ENCODE measurements at regions not wholly inside any gene's neighbourhood (a gene's known extent, or its start where the extent isn't known, plus 50 kb on each side); places are given as distances from the start of the nearest gene placed in this dataset.
"Not testable (repeated sequence)": the region's sequence is repeated elsewhere in the genome, so short reads cannot be mapped to it uniquely, and the experiment has no call there.

- ATAC-seq; intact Hi-C loops (cut with DNase I): not testable (repeated sequence)
These were observed 271.8 kb upstream of the NBPF12 start for GRCh38 chr1:146666275-146666674.

DNA sequence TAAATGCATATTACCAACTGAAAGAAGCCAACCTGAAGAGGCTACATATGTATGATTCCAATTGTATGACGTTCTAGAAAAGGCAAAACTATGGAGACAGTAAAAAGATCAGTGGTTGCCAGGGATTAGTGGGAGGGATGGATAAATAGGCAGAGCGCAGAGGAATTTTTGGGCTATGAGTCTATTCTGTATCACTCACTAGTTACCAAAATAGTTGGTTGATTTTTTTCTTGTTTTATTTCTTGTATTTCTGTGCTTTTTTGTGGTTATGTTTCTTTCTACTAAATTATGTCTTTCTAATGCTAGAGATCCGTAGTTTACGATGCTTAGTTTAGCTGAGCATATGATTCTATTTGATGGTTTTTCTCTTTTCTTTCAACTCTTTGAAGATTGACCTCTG, 277.9 kb upstream of the NBPF12 start:
- ATAC-seq; intact Hi-C loops (cut with DNase I); DNase-seq (ENCODE audit: low spot score): not testable (repeated sequence)

More at GRCh38 chr1:146666275-146666674, 271.8 kb upstream of the NBPF12 start:
- DNase-seq (ENCODE audit: low spot score) = not testable (repeated sequence)

DNA sequence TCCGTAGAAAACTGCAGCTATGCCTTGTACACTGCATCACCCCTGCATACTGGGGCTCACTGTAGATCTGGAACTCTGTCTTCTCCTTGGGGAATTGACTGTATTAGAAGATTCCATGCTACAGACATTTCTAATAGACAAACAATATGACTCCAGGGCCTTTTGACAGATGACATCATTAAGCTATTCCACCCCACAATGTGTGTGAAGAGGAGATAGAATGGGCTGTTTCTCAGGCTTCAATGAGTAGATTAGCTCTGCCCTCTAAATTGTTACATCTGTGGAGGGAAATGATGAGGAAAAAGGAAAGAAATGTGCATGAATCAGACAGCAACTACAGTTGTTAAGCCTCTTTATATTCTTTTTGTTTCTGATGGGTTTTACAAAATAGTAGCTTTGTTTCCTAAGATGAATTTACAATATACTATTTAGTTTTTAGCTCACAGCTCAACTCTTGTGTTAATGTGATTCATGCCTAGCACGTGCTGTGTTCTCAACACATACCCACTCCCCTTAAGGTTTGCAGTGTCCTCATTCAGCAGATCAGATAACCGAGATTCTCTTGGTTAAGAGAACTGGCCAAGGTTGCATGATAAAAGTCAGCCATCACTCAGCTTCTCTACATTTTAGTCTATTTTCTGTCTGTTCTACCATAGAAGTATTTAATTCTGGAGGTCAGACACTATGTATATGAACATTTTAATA, 281.6 kb upstream of the NBPF12 start:
- intact Hi-C loops (cut with DNase I); DNase-seq (ENCODE audit: low spot score); ATAC-seq: not testable (repeated sequence)

DNA sequence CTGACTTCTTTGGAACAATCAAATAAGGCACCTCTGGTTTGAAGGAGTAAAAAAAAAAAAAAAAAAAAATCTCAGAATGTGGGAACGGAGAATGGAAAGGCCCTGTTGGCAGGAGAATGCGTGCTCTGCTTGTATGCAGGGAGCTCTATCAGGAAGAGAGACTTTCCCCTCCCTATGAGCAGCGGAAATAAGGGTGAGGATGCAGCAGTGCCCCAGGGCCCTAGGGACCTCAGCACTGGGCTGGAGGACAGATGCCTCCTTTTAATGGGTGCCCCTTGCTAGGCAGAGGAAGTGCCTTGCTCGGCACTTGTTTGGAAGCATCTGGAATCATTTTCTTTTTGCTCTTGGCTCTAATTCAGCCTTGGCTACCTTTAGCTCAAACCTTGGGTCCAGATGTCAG, 283.4 kb upstream of the NBPF12 start:
- intact Hi-C loops (cut with DNase I); DNase-seq (ENCODE audit: low spot score); ATAC-seq: not testable (repeated sequence)

DNA sequence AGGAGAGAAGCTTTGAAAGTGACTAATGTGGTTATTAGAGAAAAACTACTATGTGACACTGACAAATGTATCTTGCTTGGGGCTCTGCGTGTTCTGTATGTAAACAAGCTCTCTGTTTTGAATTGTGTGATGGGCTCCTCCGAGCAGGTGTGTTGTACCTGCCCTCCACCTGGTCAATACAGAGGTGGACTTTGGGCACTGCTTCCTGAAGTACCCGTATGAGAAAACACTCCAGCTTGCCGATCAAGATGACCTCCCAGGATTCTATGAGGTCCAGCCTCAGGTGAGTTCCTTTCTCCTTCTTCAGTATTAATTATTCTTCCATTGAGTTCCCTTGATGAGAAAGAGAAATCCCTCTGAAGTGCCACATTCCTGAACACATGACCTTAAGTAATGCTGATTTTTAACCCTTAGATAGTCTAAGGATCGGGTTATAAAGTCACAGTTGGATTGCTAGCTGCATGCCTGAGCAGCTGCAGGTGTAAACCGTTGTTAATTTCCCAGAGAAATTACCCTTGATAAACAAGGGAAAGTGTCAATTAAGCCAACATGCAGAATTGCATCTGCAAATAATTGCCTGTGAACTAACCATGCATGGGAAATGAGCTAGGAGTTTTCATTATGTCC, 292.0 kb upstream of the NBPF12 start:
- ATAC-seq; DNase-seq (ENCODE audit: low spot score); intact Hi-C loops (cut with DNase I): not testable (repeated sequence)

DNA sequence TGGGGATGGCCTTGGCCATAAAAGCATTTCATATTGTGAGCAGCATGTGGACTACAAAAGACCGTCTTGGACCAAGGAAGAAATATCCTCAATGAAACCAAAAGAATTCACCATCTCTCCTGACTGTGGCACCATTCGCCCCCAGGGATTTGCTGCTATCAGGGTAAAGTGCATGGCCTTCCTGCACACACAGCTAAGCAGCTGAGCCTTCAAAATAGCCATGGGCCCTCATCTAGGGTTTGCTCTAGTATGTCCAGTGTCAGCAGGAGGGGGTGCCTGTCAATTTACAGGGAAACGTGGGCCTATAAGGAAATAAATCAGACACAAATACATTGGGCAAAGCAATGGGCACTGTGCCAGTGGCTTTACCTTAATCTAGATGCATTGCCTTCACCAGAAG, 296.6 kb upstream of the NBPF12 start:
- intact Hi-C loops (cut with DNase I); ATAC-seq; DNase-seq (ENCODE audit: low spot score): not testable (repeated sequence)

GRCh38 chr1:146640671-146641070, 297.5 kb upstream of the NBPF12 start:
- intact Hi-C loops (cut with DNase I); DNase-seq (ENCODE audit: low spot score); ATAC-seq: not testable (repeated sequence)

DNA sequence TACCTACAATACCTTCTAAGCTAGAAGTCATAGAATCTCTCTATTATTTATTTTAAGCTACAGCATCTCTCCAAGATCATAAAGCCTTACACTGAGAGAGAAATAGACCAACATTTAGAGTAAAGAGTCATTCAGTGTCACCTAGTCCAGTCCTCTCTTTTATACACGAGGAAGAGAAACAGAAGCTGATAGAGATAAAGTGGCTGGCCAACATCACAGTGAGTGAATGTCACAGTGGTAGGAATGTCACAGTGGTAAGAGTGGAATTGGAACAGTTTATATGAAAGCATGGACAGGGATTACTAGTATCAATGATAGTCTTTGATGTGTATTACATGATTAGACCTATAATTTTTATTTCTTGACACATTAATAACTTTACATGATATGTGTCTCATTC, 307.8 kb upstream of the NBPF12 start:
- DNase-seq (ENCODE audit: low spot score); intact Hi-C loops (cut with DNase I); ATAC-seq: not testable (repeated sequence)

- intact Hi-C loops (cut with DNase I); ATAC-seq; DNase-seq (ENCODE audit: low spot score): not testable (repeated sequence)
These were observed 319.5 kb upstream of the NBPF12 start for GRCh38 chr1:146618582-146618981.

DNA sequence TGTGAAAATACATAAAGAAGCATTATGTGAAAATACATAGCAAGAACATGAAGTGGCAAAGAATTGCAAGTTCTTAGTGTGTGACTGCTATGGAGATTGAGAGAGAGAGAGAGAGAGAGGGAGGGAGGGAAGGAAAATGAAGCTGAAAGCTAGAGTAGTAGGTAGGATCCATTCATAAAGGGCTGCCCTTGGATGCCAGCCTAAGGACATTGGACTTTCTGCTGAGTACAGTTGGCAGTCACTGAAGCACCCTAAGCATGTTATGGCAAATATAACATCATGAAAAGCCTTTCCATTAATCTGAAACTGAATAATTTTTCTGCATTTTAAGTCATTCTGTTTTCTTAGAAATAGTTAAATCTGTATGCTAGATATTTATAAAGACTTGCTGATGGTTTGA, 333.4 kb upstream of the NBPF12 start:
- intact Hi-C loops (cut with DNase I); DNase-seq (ENCODE audit: low spot score); ATAC-seq: not testable (repeated sequence)

DNA sequence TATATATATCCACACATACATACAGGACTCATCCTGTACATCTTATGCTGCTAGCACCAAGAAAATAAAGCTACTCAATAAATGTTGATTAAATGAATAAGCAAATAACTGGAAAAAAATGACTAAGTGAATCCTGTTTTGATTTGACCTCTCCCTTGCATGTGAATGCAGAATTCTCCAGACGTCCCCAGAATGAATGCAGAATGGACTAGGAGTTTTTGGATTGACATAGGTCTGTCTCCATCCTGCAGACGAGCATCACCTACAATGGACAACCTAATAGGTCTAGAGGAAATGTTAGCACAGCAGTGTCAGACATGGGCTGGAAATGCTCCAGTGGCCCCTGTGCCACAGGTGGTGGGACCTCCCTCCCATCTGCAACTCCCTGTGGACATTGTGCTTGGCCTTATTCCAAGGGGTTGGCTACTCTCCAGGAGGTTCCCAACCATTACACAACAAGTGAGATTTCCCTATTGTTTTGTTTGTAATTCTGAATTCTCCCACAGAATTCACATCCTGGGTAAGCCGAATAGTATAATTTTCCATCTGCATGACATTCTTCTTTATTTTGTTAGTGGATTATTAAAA, 337.3 kb upstream of the NBPF12 start:
- ATAC-seq; intact Hi-C loops (cut with DNase I); DNase-seq (ENCODE audit: low spot score): not testable (repeated sequence)

GRCh38 chr1:146599906-146600305, 338.2 kb upstream of the NBPF12 start:
- intact Hi-C loops (cut with DNase I); ATAC-seq; DNase-seq (ENCODE audit: low spot score): not testable (repeated sequence)

GRCh38 chr1:146581229-146581628, 352.4 kb upstream of the NOTCH2NLA start:
- intact Hi-C loops (cut with DNase I); ATAC-seq; DNase-seq (ENCODE audit: low spot score): not testable (repeated sequence)

DNA sequence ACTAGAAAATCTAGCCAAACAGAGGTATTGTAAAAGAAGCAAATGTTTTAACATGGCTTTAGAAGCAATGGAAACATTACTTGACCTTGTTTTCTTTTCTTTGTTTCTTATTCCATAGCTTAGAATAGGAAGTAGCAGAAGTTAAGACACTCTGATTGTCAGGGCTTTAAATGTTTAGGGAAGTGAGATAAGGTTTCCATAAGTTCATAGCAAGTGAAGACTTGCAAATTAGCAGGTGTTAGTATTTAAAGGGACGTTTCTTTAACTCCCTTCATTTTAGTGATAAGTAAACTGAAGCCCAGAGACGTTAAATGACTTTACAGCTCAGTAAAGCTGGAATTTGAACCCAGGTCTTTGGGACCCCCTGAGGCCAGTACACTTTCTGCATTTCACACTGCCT, 338.7 kb upstream of the NOTCH2NLA start:
- DNase-seq (ENCODE audit: low spot score); ATAC-seq; intact Hi-C loops (cut with DNase I): not testable (repeated sequence)

GRCh38 chr1:146558032-146558431, 329.2 kb upstream of the NOTCH2NLA start:
- ATAC-seq; DNase-seq (ENCODE audit: low spot score); intact Hi-C loops (cut with DNase I): not testable (repeated sequence)

- ATAC-seq; DNase-seq (ENCODE audit: low spot score); intact Hi-C loops (cut with DNase I): not testable (repeated sequence)
These were observed 327.6 kb upstream of the NOTCH2NLA start for GRCh38 chr1:146556405-146556804.

DNA sequence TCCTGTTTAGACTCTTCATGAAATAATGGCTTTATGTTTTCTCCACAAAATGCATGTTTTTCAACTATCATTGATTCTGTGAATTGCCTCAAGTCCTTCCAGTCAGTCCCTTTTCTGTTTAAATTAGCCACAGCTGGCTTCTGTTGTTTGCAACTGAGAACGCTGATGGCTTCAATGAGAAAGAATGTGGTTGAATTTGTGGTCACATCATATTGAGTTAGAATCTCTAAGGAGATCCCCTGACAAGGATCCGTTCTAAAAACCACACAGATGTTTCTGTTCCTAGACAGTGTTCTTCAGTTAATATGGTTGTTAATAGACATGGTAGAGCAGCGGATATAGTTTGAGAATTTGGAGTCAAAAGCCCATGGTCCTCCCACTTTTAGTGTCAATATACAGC, 323.6 kb upstream of the NOTCH2NLA start:
- DNase-seq (ENCODE audit: low spot score); intact Hi-C loops (cut with DNase I); ATAC-seq: not testable (repeated sequence)

GRCh38 chr1:146548684-146549083, 319.9 kb upstream of the NOTCH2NLA start:
- ATAC-seq; intact Hi-C loops (cut with DNase I); DNase-seq (ENCODE audit: low spot score): not testable (repeated sequence)

- DNase-seq (ENCODE audit: low spot score); intact Hi-C loops (cut with DNase I); ATAC-seq: not testable (repeated sequence)
These were observed 317.4 kb upstream of the NOTCH2NLA start for GRCh38 chr1:146546189-146546588.

Data from sciatic nerve (tissue), 2 donors.